ENCODE measurements at regions not wholly inside any gene's neighbourhood (a gene's known extent, or its start where the extent isn't known, plus 50 kb on each side); places are given as distances from the start of the nearest gene placed in this dataset.

DNA sequence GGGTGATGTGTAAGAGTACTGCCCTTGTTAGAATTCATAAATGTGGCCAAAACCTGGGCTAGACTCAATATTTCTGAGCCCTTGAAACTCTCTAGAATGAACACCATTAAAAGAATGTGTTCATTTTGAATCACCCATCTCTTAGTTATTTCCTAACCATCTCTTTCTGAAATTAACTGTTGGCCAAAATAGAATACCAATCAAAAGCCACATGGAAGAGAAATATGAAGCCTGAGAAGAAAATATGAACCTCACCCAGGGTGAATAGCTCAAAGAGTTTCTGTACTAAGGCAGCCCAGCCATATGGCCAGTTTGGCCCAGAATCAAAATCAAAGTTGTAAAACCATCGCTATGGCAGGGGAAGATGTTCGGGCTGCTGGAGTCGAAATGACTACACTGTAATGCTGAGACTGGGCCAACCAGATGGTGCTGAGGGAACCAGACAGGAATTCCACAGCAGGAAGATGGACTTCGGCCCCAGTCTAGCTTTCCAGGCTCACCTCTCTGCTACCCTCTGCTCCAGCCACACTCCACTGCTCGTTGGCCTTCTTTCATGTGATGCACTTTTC is 154.3 kb upstream of the ZFHX3 start:
- DNase-seq: no peak

DNA sequence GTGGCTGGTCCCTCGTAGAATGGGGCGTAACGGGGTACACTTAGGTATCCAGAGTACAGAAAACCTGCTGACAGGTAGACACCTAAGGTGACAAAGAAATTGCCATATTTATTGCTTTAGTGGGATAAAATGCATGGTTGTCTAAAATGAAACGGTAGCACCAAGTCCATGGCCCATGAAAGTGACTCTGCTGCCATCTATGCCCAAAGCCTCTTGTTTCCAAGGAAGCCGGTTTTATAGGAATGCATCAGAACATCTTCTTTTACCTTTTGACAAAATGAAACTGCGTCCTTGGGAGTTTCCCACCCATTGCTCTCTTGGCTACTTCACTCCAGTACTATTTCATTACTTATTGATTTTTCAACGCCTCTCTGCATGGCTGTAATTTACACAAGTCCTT is 151.3 kb upstream of the ZFHX3 start:
- DNase-seq: no peak

DNA sequence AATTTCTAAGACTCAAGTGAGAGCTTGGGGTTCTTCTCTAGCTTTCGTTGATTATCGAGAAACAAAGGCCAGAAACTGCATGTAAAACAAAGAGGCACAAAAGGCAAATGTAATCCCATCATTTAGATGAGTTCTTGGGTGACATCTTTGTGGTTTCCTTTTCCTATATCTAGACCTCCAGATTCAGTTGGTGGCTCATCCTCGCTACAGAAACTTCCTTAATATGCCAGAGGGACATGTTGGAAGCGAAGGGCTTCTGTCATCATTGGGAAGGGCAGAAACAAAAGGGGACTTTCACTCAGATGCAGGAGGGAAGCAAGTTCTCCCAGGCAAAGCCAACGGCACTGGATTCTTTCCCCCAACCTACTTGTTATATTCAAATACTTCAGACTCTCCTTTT is 150.6 kb upstream of the ZFHX3 start:
- DNase-seq: no peak

DNA sequence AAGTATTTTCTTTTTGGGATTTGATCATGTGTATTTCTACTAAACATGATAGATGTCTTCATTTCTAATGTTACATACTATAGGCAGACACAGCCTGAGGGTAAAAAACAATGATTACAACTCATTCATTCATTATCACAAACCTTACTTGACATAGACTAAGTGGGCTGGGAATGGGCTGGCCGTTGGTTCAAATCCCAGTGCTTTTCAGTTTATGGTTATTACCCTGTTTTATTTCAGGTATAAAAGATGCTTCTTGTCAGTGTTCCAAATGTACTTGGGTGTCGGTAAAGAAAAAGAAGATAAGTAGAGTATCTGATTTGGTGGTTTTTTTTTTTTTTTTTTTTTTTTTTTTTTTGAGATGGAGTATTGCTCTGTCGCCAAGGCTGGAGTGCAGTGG is 149.7 kb upstream of the ZFHX3 start:
- DNase-seq: no peak

DNA sequence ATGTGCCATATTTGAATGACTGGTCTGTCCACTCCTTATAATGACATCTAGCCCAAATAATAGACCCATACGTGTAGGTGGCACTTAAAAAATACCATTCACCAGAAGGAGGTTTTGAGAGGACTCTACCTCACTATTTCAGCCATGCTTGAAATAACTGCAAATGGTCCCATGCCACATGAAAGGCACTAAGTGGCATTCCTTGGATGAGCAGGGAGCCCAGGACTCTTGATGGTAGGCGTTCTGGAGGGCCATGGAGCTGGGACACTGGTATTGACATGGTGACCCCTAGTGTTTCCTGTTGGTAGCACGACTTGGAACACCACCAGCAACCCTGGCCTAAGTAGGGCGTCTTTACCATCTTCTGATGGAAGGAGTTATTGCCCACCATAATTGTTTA is 148.7 kb upstream of the ZFHX3 start:
- DNase-seq: peak; percentile 41

DNA sequence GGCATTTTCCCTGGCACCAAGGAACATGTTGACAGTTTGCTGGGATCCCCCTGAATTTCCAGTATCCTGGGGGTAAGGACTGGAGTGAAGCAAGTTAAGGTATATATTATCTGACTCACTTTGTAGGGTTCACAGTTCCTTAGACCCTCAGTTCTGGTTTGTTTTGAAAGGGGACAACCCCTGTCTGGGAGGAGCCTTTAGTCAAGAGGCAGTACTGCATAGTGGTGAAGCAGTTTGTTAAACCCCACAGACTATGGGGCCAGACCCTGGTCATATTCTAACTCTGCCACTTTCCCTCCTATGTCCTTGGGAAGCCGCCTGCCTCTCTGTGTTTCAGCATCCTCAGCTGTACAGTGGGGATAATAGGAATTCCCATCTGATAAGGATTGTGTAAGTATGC is 145.5 kb upstream of the ZFHX3 start:
- no peak for DNase-seq

DNA sequence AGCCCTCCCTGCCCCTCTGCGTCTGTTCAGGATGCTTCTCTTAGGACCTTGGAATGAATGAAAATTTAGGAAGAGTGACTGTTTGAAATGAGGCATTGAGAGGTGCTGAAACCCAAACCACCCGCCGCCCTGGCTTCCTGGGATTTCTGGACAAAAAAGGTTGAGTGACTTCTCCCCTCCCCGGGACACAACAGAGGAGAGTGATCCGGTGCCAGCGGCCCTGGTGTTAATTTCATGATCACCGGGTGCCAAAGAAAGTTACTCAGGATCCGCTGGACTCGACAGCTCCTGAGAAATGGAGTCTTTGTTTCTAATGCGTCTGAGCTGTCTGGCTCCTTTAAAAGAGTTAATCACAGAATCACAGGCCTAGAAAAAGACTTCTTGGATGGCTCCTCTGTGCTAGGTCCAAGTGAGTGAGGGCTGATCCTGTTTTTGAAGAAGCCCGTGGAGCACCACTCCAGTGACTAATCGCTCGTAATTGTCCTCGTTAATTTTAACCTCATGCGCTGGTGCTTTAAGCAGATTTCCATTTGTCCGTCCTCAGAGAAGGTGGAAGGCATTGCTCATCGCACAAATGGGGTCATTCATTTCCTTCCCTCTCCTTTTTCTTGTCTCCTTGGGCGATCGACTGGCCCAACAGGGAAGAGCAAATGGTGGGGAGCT is 144.4 kb upstream of the ZFHX3 start:
- no peak for DNase-seq

DNA sequence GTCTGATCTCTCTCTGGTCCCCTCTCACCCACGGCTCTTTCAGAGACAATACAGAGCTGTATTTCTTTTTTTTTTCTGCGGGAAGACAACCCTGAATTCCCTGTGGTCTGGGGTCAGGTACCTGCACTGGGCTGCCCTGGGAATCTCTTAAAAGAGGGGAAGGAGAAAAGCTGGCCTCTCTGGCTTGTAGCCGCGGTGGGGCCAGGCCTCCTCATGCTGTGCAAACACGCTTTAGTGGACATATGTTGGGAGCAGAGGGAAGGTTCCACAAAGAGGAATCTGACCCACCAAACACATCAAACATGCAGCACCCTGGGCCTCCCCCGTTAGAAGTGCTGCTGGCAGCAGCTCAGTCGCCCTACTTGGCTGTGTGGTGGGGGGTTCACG is 143.7 kb upstream of the ZFHX3 start:
- DNase-seq: no peak

DNA sequence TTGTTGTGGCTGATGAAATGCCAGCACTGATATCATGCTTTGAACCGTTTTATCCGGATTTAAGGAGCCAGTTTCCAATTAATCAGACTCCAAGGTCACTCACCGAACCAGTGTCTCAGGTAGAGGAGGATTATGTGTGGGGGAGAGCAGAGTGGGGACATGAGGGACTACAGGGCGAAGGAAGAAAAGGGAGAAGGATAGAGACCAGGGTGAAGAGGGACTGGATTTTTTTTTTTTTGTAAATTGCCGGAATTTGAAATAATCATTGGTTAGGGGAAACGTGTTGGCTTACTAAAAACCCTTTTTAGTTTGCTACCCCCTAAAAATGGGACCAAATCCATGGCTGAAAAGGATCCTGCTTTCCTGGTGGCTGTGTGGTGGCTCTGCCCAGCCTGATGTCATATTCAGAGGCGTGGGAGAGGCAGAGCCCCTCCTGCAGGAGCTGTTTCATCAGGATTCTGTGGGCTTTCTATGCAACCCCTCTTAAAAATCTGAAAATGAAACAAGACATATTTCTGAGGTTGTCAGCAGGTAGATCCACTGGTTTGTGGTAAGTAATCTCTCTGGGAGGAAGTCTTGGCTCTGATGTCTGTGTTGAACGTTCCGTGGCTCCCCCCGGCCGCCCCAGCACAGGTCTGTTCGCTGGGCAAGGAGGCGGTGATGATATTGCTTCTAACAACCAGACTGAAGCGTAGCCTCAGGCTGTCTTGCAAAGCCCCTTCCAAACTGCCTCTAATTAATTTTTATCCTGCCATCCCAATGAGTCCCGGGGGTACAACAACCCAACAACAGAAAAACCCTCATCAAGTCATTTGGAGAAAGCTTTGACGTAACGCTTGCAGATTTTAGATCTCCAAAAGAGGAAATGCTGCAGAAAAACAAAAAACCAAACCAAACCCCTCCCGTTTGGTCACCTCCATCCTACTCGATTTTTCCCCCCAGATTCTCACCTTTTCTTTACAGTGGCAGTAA is 143.0 kb upstream of the ZFHX3 start:
- DNase-seq: no peak

DNA sequence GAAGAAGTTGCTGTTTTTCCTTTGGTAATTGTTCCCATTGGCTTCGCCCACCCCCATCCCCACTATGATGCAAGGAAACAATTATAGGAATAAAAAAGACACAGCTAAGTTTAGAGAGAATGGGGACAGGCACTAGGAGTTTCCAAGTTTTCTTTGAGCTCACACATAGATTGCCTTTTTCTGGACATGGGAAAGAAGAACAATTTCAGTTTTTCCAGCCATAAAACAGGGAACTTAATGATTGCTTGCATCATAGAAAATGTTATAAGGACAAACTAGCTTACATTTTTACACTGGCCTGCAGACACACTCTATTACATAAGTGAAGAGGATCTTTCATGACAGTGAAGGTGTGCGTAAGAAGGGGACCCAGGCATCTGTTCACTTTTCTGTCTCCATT is 142.3 kb upstream of the ZFHX3 start:
- DNase-seq: no peak

DNA sequence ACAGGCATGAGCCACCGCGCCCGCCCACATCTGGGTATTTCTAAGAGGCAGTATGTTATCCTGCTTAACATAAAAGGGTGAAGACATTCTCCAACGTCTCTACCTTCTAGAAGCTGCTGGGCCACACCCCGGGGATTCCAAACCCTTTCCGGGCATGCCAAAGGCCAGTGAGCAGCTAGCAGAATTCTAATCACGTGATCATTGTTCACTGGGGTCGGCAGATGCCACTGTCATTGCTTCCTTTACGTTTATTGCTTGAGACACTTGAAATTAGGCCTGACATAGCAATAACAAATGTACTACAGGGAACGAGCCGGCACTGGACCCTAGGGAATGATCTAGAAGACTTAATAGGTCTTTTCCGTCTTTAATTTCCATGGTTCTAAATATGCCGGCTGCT is 141.2 kb upstream of the ZFHX3 start:
- DNase-seq: no peak

DNA sequence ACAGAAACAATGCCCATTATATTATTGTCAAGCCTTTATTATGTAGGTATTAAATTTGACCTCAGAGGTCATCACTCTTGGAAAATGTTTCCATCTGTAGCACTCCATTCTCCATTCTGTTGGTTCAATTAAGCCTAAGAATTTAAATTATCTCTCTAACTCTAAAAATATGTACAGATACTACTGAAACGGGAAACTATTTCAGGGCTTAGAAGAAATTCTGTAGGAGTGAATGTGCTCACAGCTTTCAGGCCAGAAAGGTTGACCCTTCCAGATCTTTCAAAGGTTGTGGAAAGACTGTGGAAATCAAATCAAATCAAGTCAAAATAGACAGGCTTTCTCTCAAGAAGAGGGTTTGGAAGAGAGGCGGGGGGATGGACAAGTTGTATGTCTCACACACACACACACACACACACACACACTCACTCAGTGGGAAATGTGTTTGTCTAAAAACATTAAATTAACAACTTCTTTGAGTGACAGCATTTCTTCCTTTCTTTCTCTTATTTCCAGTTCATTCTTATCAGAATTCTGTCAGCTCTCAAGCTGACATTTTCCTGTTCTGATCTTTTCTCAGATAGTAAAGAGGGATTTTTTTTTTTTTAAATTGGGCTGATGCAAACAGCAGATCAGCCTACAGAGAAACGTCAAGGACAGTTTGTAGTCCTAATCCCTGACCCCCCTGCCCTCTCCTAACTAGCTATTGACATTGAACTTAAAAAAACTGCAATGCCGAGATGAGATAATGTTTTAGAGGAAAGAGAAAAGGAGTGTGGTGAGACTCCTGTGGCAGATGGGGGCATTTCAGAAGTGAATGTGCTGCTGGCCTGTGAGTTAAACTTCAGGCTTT is 139.0 kb upstream of the ZFHX3 start:
- DNase-seq: no peak

DNA sequence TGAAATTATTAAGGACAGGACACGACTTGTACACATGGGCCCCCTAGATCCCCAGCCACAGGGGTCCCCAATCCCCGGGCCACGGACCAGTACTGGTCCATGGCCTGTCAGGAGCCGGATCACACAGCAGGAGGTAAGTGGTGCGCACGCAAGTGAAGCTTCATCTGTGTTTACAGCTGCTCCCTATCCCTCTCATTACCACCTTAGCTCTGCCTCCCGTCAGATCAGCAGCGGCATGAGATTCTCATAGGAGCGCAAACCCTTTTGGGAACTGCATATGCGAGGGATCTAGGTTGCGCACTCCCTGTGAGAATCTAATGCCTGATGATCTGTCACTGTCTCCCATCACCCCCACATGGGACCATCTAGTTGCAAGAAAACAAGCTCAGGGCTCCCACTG is 137.8 kb upstream of the ZFHX3 start:
- no peak for DNase-seq

DNA sequence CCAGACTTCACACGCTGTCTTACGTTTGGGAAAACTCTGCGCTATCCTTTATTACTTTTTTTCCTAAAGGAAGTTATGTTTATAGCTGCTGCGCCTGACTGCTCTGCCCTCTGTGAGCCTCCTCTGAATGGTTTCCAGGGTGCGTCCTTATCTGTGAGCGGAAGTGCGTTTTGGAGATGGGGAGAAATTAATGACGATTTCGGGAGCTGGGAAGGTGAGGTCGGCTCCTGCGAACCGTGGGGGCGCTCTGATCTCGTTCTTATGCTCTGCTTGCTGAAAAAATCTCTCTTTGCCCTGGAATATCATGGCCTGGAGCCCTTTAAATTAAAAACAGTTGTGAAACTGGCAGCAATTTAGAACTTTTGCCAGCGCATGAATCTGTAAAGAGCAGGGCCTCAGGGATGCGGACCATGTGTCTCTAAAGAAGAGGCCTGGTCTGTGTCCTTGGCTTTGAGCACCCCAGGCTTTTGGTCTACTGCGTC is 135.7 kb upstream of the ZFHX3 start:
- DNase-seq: no peak

DNA sequence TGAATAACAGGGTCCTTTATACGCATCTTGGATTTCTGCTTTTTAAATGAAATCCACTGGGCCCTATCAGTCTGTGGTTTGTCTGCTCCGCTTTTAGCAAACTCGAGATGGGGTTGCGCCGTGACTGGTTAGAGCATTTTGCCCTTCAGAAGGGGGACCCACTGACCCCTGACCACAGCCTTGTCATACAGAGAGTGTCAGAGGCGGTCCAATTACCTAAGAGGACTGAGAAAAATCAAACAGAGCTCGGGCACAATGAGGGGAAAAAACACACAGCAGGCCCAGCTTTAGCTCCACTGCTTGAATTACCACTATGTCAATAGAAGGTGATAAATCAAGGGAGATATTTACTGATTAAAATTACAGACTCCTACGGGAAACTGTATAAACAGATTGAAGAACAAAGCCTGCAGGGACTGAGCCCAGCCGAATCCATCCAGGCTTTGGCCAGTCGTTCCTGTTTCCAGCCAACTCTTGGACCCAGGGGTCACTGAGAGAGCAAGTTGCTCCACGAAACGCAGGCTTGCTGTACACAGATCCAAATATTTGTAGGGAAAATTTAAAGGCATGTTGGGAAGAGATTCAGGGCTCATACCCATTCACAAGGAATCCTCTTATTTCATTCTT is 131.9 kb upstream of the ZFHX3 start:
- DNase-seq: no peak

DNA sequence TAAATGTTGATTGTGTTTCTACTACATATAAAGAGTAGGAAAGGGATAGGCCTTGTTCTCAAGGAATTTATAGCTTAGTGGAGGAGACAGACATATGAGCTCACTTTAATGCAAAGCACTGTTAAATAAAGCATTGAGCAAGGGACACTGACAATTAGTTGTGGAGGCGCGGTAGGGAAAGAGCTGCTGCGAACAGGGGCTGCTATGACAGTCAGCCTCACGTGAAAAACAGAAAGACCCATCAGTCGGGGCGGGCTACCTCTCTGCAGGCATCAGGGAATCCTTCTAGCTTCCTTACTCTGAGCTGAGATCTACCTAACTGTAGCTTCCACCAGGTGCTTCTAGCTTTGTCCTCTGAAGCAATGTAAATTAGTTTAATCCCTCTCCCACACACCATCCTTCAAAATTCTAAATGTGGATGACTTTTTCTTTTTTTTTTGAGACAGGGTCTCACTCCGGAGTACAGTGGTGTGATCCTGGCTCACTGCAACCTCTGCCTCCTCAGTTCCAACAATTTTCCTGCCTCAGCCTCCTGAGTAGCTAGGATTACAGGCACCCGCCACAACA is 129.9 kb upstream of the ZFHX3 start:
- no peak for DNase-seq

DNA sequence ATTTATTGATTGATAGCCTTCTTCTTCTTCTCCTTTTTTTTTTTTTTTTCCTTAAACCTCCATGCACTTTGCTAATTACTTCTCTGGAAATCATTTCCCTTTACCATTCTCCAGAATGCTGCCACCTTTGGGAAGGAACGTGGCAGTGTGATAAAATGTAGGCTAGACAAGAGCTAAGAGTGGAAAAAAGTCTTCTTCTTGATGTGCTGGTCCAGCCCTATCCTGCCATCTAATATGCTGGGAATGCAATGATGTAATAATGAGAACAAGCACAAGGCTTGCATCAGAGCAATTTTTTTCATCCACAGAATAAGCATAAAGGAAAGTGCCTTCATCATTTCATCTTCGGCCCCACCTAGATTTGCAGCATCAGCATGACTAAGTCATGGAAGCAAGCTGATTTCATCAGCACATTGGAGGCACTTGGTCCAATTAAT is 128.7 kb upstream of the ZFHX3 start:
- no peak for DNase-seq

DNA sequence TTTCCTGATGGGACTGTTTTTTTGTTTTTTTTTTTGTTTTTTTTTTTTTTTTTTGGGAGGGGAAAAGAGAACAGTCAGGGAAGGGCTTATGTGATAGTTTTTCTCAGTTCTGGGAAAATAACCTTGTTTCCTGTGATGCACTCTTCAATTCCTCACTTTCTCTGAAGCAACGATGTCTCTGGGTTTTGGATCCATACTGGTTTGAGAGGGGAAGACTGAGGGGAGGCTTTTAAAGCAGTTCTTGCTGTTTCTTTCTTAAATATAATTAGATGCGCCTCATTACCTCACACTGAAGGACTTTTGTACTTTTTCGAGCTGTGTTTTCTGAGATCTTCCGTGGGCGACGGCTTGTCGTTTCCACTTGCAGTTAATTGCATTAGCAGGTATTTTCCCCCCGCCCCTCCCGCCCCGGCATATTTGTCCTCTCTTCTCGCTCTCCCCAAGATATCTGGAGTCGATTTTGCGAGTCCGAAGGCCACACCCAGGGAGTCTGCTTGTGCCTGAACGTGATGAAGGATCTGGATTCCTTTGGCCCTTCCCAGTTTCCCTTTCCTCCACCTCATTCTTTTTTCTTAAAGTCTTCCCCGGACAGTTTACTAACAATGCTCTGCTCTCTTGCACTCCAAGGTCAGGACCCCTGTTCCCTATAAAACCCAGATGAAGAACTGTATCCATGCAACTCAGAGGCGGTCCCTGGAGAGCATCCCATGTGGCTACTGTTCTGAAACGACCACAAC is 125.2 kb upstream of the ZFHX3 start:
- DNase-seq: no peak

DNA sequence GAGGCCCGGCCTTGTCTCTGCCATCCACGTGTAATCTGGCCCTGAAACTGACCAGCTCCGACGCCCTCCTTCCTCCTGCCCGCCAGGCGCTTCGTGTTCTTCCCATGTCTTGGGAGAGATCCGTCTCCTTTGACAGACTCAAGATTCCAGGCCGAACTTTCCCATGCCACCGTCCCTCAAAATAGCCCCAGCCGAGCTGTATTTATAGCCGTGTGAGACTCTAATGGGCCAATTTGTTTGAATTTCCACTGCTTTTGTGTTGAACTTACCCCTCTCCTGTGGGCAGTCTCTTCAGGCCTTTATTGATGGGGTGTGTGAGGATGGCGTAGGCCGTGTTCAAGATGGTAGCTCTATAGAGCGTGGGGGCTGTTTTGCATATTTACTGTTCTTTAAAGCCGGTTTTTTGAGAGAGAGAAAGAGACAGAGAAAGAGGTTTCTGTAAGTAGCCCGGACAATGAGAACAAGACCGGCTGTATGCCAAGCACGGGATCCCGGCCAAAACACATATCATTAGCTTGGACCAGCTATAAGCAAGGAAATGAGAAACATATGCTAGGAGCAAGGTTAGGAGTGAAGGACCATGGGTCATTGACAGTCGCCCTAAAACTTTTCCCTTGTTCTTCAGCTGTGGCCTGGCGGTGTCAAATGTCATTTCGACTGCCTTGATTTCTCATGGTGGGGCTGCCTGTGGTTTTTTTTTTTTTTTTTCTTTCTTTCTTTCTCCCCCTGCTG is 124.5 kb upstream of the ZFHX3 start:
- DNase-seq: no peak

DNA sequence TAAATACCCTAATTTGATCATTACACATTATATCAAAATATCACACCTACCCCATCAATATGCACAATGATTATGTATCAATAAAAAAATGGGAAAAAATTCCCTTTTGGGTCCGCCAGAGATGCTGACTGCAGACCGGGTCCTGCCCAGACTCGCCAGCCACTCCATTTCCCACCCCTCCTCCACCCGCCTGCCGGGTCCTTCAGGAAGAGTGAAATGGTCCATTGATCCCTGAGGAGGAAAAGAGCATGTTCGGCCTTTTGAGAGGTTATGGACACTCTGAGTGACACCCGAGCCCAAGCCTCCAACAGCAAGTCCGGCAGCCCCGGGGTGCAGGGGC is 123.9 kb upstream of the ZFHX3 start:
- DNase-seq: no peak

DNA sequence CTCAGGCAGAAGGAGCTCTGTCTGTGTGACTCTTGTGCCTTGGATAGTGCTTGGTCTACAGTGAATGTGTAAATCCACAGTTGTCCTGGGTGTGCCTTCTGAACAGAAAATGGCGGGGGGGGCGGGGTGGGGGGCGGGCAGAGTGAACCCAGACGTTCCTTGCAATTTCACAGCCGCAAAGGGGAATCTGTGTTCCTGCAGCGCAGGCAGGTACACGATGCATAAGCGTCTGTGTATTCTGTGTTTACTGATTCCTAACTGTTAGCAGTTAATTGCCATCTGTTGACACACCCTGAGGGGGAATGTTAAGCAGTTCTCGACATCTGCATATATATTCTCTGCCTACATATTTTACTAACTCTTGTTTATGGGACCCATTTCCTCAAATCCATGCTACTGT is 123.5 kb upstream of the ZFHX3 start:
- DNase-seq: no peak

Data from stimulated activated CD8-positive, alpha-beta memory T cell treated with anti-CD3 and anti-CD28 coated beads, Interleukin-4, amount 100 ng/mL, for 48 hours (primary cell).